Neuronal stem cell (in vitro differentiated cells): ENCODE measurements at regions not wholly inside any gene's neighbourhood (a gene's known extent, or its start where the extent isn't known, plus 50 kb on each side); places are given as distances from the start of the nearest gene placed in this dataset.

Experiments used
- DNase-seq: peaks from one replicate; pipeline ENCODE4 v3.0.0-alpha.2; 2013; ENCODE audit warnings: low spot score
- H2AFZ ChIP-seq: one replicate; pipeline ENCODE4 v1.6.1; 2013; ENCODE audit warnings: mild to moderate bottlenecking, low read length, inconsistent platforms
- H2AK5ac ChIP-seq: 2 replicates; pipeline ENCODE4 v1.6.1; 2013; ENCODE audit warnings: low read depth, mild to moderate bottlenecking, inconsistent platforms, low read length, moderate library complexity, mixed read lengths
- H2BK120ac ChIP-seq: 2 replicates; pipeline ENCODE4 v1.6.1; 2013; ENCODE audit warnings: low read depth, mild to moderate bottlenecking, inconsistent platforms, low read length, moderate library complexity, mixed read lengths
- H2BK12ac ChIP-seq: one replicate; pipeline ENCODE4 v1.6.1; 2013; ENCODE audit warnings: low read length, inconsistent platforms
- H2BK15ac ChIP-seq: 2 replicates; pipeline ENCODE4 v1.6.1; 2013; ENCODE audit warnings: mild to moderate bottlenecking, low read length, inconsistent platforms, mixed read lengths
- H2BK5ac ChIP-seq: one replicate; pipeline ENCODE4 v1.6.1; 2013; ENCODE audit warnings: inconsistent platforms, mild to moderate bottlenecking, low read length, moderate library complexity
- H3K14ac ChIP-seq: one replicate; pipeline ENCODE4 v1.6.1; 2013; ENCODE audit warnings: low read length, inconsistent platforms
- H3K18ac ChIP-seq: 2 replicates; pipeline ENCODE4 v1.6.1; 2013; ENCODE audit warnings: low read length, inconsistent platforms
- H3K23ac ChIP-seq: 2 replicates; pipeline ENCODE4 v1.6.1; 2013; ENCODE audit warnings: low read depth, mild to moderate bottlenecking, mixed read lengths, low read length, inconsistent platforms; ENCODE audit not compliant: poor library complexity
- H3K27ac ChIP-seq: replicated peaks from 3 replicates; pipeline ENCODE4 v1.5.1; 2013; ENCODE audit warnings: low read length, inconsistent platforms
- H3K27me3 ChIP-seq, 3 experiments: 2 replicates each; pipeline ENCODE4 v1.6.1; 2013; ENCODE audit warnings: low read length in 3 of 3, mild to moderate bottlenecking in 2 of 3, inconsistent platforms in 1 of 3, low read depth in 1 of 3, mixed read lengths in 1 of 3, moderate library complexity in 1 of 3; ENCODE audit not compliant: control insufficient read depth in 3 of 3, insufficient read depth in 3 of 3
- H3K36me3 ChIP-seq, 2 donors: replicated peaks in 1 of 2; 2 replicates each; pipeline ENCODE4 v1.6.1; 2013; ENCODE audit warnings: low read length in 2 of 2; ENCODE audit not compliant: control insufficient read depth in 2 of 2, insufficient read depth in 2 of 2
- H3K4ac ChIP-seq: 2 replicates; pipeline ENCODE4 v1.6.1; 2013; ENCODE audit warnings: inconsistent platforms, mild to moderate bottlenecking, low read length, moderate library complexity
- H3K4me1 ChIP-seq, 2 donors: 1 replicate in 1 of 2; 2 replicates in 1 of 2; pipeline ENCODE4 v1.6.1; 2013; ENCODE audit warnings: low read length in 2 of 2, low read depth in 1 of 2; ENCODE audit not compliant: control insufficient read depth in 2 of 2, insufficient read depth in 1 of 2
- H3K4me2 ChIP-seq: one replicate; pipeline ENCODE4 v1.6.1; 2013; ENCODE audit warnings: mild to moderate bottlenecking, low read length, inconsistent platforms; ENCODE audit not compliant: insufficient read depth, poor library complexity, severe bottlenecking
- H3K4me3 ChIP-seq, 2 donors: 2 replicates each; pipeline ENCODE4 v1.5.1; 2013; ENCODE audit warnings: low read length in 2 of 2, mild to moderate bottlenecking in 2 of 2, inconsistent platforms in 1 of 2, moderate library complexity in 1 of 2
- H3K79me1 ChIP-seq: one replicate; pipeline ENCODE4 v1.6.1; 2013; ENCODE audit warnings: low read depth, mild to moderate bottlenecking, inconsistent platforms, low read length, moderate library complexity
- H3K9ac ChIP-seq: one replicate; pipeline ENCODE4 v1.6.1; 2013; ENCODE audit warnings: mild to moderate bottlenecking, low read depth, low read length, inconsistent platforms; ENCODE audit not compliant: poor library complexity
- H3K9me3 ChIP-seq, 2 donors: replicated peaks in 1 of 2; 2 replicates each; pipeline versions ENCODE3 to v1.6.1; 2013; ENCODE audit warnings: low read length in 2 of 2, mild to moderate bottlenecking in 2 of 2, inconsistent platforms in 1 of 2, low read depth in 1 of 2, mixed read lengths in 1 of 2, moderate library complexity in 1 of 2; ENCODE audit not compliant: control insufficient read depth in 2 of 2, insufficient read depth in 1 of 2
- H4K8ac ChIP-seq: one replicate; pipeline ENCODE4 v1.6.1; 2013; ENCODE audit warnings: low read depth, mild to moderate bottlenecking, inconsistent platforms, low read length, moderate library complexity
- H4K91ac ChIP-seq: one replicate; pipeline ENCODE4 v1.6.1; 2013; ENCODE audit warnings: low read length, low read depth, mild to moderate bottlenecking, inconsistent platforms; ENCODE audit not compliant: poor library complexity
- WGBS, 2 donors: extraction: QIAGEN DNeasy Blood & Tissue Kit; methylation state at CpG; one replicate each; pipeline ENCODE4 v1.1.7; 2013; ENCODE audit warnings: missing lambda C conversion rate in 2 of 2, mixed read lengths in 1 of 2; ENCODE audit not compliant: insufficient read length in 2 of 2, insufficient replicate concordance in 1 of 2; ENCODE audit errors: extremely low coverage in 2 of 2; 5-methylcytosine and 5-hydroxymethylcytosine counted together

- Histone ChIP-seq H4K8ac (no peak overlapping the region), H2AFZ (peak overlapping the region; percentile 76), H2BK12ac (no peak overlapping the region), H3K4me3 (peak overlapping the region; percentile 41 to 88), H2BK120ac (no peak overlapping the region), H3K9me3 (peaks cover 0 to 5% of the 10 kb centered on the region in 2 donors), H3K27me3 (peaks cover 0 to 36% (median 2%) of the 10 kb centered on the region in 3 experiments), H2AK5ac (no peak overlapping the region), H3K4ac (no peak overlapping the region), H3K79me1 (no peaks in the 10 kb centered on the region), H2BK5ac (no peak overlapping the region), H3K4me2 (peak overlapping the region; percentile 61), H3K9ac (no peak overlapping the region), H2BK15ac (no peak overlapping the region), H4K91ac (no peak overlapping the region), H3K18ac (no peak overlapping the region), H3K14ac (no peak overlapping the region), H3K36me3 (no peaks in the 10 kb centered on the region), H3K27ac (no peak overlapping the region), H3K4me1 (peaks cover 7 to 14% of the 10 kb centered on the region in 2 donors), H3K23ac (no peak overlapping the region)
- DNase-seq: peak; percentile 49
- no CpG with 5 or more reads among the region's 33 CpGs for WGBS, 2 donors
Observed at GRCh38 chr4:27084685-27085361, 224.2 kb downstream of the STIM2 start.

- H3K36me3 ChIP-seq: no peaks in the 10 kb centered on the region
- no peak overlapping the region for H3K14ac ChIP-seq
- no peak overlapping the region for H3K9ac ChIP-seq
- H3K79me1 ChIP-seq: no peaks in the 10 kb centered on the region
- no peak overlapping the region for H3K27ac ChIP-seq
- H2AK5ac ChIP-seq: no peak overlapping the region
- peak overlapping the region; percentile 76 for H2AFZ ChIP-seq
- no peak overlapping the region for H3K4me2 ChIP-seq
- no peak overlapping the region for H3K23ac ChIP-seq
- H3K4ac ChIP-seq: no peak overlapping the region
- H3K18ac ChIP-seq: no peak overlapping the region
- DNase-seq: no peak
- peaks cover 0 to 5% of the 10 kb centered on the region in 2 donors for H3K9me3 ChIP-seq
- no peak overlapping the region for H2BK15ac ChIP-seq
- H3K4me1 ChIP-seq: peaks cover 8 to 14% of the 10 kb centered on the region in 2 donors
- no peak overlapping the region for H2BK120ac ChIP-seq
- peaks cover 0 to 36% (median 2%) of the 10 kb centered on the region in 3 experiments for H3K27me3 ChIP-seq
- no peak overlapping the region for H2BK5ac ChIP-seq
- no peak overlapping the region for H2BK12ac ChIP-seq
- H4K91ac ChIP-seq: no peak overlapping the region
- H4K8ac ChIP-seq: no peak overlapping the region
- H3K4me3 ChIP-seq: no peak overlapping the region
- no CpG with 5 or more reads among the region's 7 CpGs for WGBS, 2 donors
Observed at GRCh38 chr4:27085396-27085795, 224.8 kb downstream of the STIM2 start.

- Histone ChIP-seq H3K27me3 (peaks cover 0 to 31% (median 2%) of the 10 kb centered on the region in 3 experiments), H3K23ac (no peak overlapping the region)
- no peak for DNase-seq
Observed at GRCh38 chr4:27087306-27088045, 226.8 kb downstream of the STIM2 start.

GRCh38 chr4:27088491-27088890 lies 227.8 kb downstream of the STIM2 start:
- H2BK15ac ChIP-seq: no peak overlapping the region
- no peak overlapping the region for H3K4me3 ChIP-seq
- no peak overlapping the region for H3K18ac ChIP-seq
- no peak overlapping the region for H3K4me2 ChIP-seq
- no peak overlapping the region for H2AK5ac ChIP-seq
- no peak overlapping the region for H2BK5ac ChIP-seq
- no peaks in the 10 kb centered on the region for H3K79me1 ChIP-seq
- no peak overlapping the region for H4K91ac ChIP-seq
- H3K27ac ChIP-seq: no peak overlapping the region
- H4K8ac ChIP-seq: no peak overlapping the region
- H3K9ac ChIP-seq: no peak overlapping the region
- H3K4me1 ChIP-seq: peaks cover 11 to 21% of the 10 kb centered on the region in 2 donors
- peaks cover 0 to under 1% of the 10 kb centered on the region in 2 donors for H3K9me3 ChIP-seq
- H2AFZ ChIP-seq: no peak overlapping the region
- H3K27me3 ChIP-seq: peaks cover 0 to 22% (median 2%) of the 10 kb centered on the region in 3 experiments
- H2BK12ac ChIP-seq: no peak overlapping the region
- no peaks in the 10 kb centered on the region for H3K36me3 ChIP-seq
- no peak overlapping the region for H2BK120ac ChIP-seq
- no peak overlapping the region for H3K4ac ChIP-seq
- DNase-seq: no peak
- H3K23ac ChIP-seq: no peak overlapping the region
- no peak overlapping the region for H3K14ac ChIP-seq
- WGBS, 2 donors: no CpG with 5 or more reads among the region's 5 CpGs

More at GRCh38 chr4:27087306-27088045, 226.8 kb downstream of the STIM2 start:
- Histone ChIP-seq H3K9ac (peak overlapping the region; percentile 8), H3K18ac (no peak overlapping the region), H3K14ac (no peak overlapping the region), H3K4me3 (no peak overlapping the region), H3K4me2 (no peak overlapping the region), H3K9me3 (peaks cover 0 to 5% of the 10 kb centered on the region in 2 donors), H3K4me1 (peaks cover 11 to 21% of the 10 kb centered on the region in 2 donors), H2BK5ac (no peak overlapping the region), H3K4ac (no peak overlapping the region), H3K27ac (no peak overlapping the region), H2AFZ (peak overlapping the region; percentile 54), H2BK12ac (no peak overlapping the region), H2BK15ac (no peak overlapping the region), H3K36me3 (no peaks in the 10 kb centered on the region), H2AK5ac (no peak overlapping the region), H2BK120ac (no peak overlapping the region), H3K79me1 (no peaks in the 10 kb centered on the region), H4K91ac (no peak overlapping the region), H4K8ac (no peak overlapping the region)
- no CpG with 5 or more reads among the region's 8 CpGs for WGBS, 2 donors
